K562 (cell line): ENCODE measurements at regions not wholly inside any gene's neighbourhood (a gene's known extent, or its start where the extent isn't known, plus 50 kb on each side); places are given as distances from the start of the nearest gene placed in this dataset.

Experiments used
- ATF6 ChIP-seq: sonication (generic); formaldehyde crosslinking; IDR thresholded peaks from 2 replicates; pipeline ENCODE4 v1.4.0; 2020; ENCODE audit warnings: mild to moderate bottlenecking, missing genetic modification reagents
- C11orf30 ChIP-seq: fragments of 450-650 bp; IDR thresholded peaks from 2 replicates; pipeline ENCODE4 v1.6.1; 2016; ENCODE audit warnings: low read depth, mild to moderate bottlenecking
- FOXK2 ChIP-seq, 2 experiments: fragments of 450-650 bp; IDR thresholded peaks in 1 of 2; conservative IDR thresholded peaks in 1 of 2; 2 replicates each; pipeline ENCODE4 v1.6.1; 2016; ENCODE audit warnings: low read depth in 2 of 2, mild to moderate bottlenecking in 1 of 2
- GATAD2B ChIP-seq: fragments of 450-650 bp; IDR thresholded peaks from 2 replicates; pipeline ENCODE4 v1.6.1; 2017; ENCODE audit warnings: mild to moderate bottlenecking, borderline replicate concordance
- MAFF ChIP-seq: IDR thresholded peaks from 2 replicates; pipeline ENCODE4 v1.6.1; 2012; ENCODE audit warnings: low read length, improper control_type of control experiment
- MAFG ChIP-seq: fragments of 450-650 bp; conservative IDR thresholded peaks from 2 replicates; pipeline ENCODE4 v1.6.1; 2016; ENCODE audit warnings: missing genetic modification characterization, missing compliant biosample characterization
- MYC ChIP-seq, 2 experiments: fragments of 250-450 bp in 1 of 2; sonication (Bioruptor Pico) in 1 of 2; IDR thresholded peaks; 2 replicates each; pipeline versions ENCODE4 v1.5.1 to v1.6.1; 2012 to 2021; ENCODE audit warnings: low read depth in 2 of 2, borderline replicate concordance in 1 of 2, improper control_type of control experiment in 1 of 2, low read length in 1 of 2, mild to moderate bottlenecking in 1 of 2, moderate library complexity in 1 of 2
- NFE2L1 ChIP-seq: fragments of 450-650 bp; IDR thresholded peaks from 2 replicates; pipeline ENCODE4 v1.6.1; 2016; ENCODE audit warnings: missing genetic modification characterization, low read depth, mild to moderate bottlenecking, missing compliant biosample characterization, moderate library complexity, borderline replicate concordance
- PHTF2 ChIP-seq: fragments of 250-450 bp; sonication (Bioruptor Pico); IDR thresholded peaks from 2 replicates; pipeline ENCODE4 v1.5.0; 2021; ENCODE audit warnings: mild to moderate bottlenecking
- ZBTB1 ChIP-seq: sonication (generic); formaldehyde crosslinking; IDR thresholded peaks from 2 replicates; pipeline ENCODE4 v1.8.1; 2023; ENCODE audit warnings: missing genetic modification reagents, low read depth, mild to moderate bottlenecking, borderline replicate concordance
- ZBTB40 ChIP-seq, 2 experiments: fragments of 450-650 bp in 1 of 2; sonication (generic) in 1 of 2; formaldehyde crosslinking in 1 of 2; IDR thresholded peaks; 2 replicates each; pipeline versions ENCODE4 v1.7.1 to v1.9.0; 2016 to 2022; ENCODE audit warnings: inconsistent platforms in 1 of 2, mild to moderate bottlenecking in 1 of 2, missing genetic modification reagents in 1 of 2
- ZMIZ1 ChIP-seq, 2 experiments: fragments of 150-350 bp in 1 of 2; IDR thresholded peaks; 2 replicates each; pipeline ENCODE4 v1.6.1; 2012 to 2016; ENCODE audit warnings: low read depth in 2 of 2, low read length in 2 of 2, mild to moderate bottlenecking in 1 of 2, moderate library complexity in 1 of 2
- ZNF316 ChIP-seq: fragments of 450-650 bp; IDR thresholded peaks from 2 replicates; pipeline ENCODE4 v1.6.1; 2016
- ZZZ3 ChIP-seq: fragments of 450-650 bp; IDR thresholded peaks from 2 replicates; pipeline ENCODE4 v1.6.1; 2016; ENCODE audit warnings: antibody characterized with exemption, mild to moderate bottlenecking, moderate library complexity

GRCh38 chr18:10085416-10085815, 171.6 kb downstream of the VAPA start (continued):
- TF ChIP-seq ZMIZ1 (IDR thresholded peaks at IDR 0.05; ENCODE audit: low read depth in 2 of 2, low read length in 2 of 2) (no peak), ZBTB40 (IDR thresholded peaks at IDR 0.05) (no peak), ZBTB40 (CRISPR knock-in tag; IDR thresholded peaks at IDR 0.05) (no peak), ZBTB1 (no peak), C11orf30 (peak; percentile 81), PHTF2 (no peak), MAFG (tag) (peak; percentile 89), NFE2L1 (peak; percentile 22; the same call in 1 of the 2 replicates), MAFF (peak; percentile 77), GATAD2B (no peak), ZZZ3 (no peak), ATF6 (no peak), FOXK2 (conservative IDR thresholded peaks at IDR 0.05 in 1 of 2, IDR thresholded peaks at IDR 0.05 in 1 of 2; ENCODE audit: low read depth in 2 of 2) (no peak), ZNF316 (peak; percentile 89), MYC (IDR thresholded peaks at IDR 0.05; ENCODE audit: low read depth, low read length) (no peak), MYC (CRISPR knock-in tag; IDR thresholded peaks at IDR 0.05; ENCODE audit: borderline replicate concordance, low read depth) (no peak)
